MM.1S (cell line): ENCODE measurements at regions not wholly inside any gene's neighbourhood (a gene's known extent, or its start where the extent isn't known, plus 50 kb on each side); places are given as distances from the start of the nearest gene placed in this dataset.

Experiments
- DNase-seq: peaks from one replicate; pipeline ENCODE4 v3.0.0-alpha.2; 2015
- H2AFZ ChIP-seq: fragments of 300-600 bp; sonication (generic); 2 replicates; pipeline ENCODE4 v1.6.0; 2016; ENCODE audit warnings: antibody characterized with exemption, low read length
- H3F3A ChIP-seq: fragments of 300-600 bp; sonication (generic); 2 replicates; pipeline ENCODE4 v1.6.1; 2016; ENCODE audit warnings: mild to moderate bottlenecking, antibody characterized with exemption, low read length, moderate library complexity, mixed read lengths; ENCODE audit not compliant: insufficient read depth
- H3K27ac ChIP-seq: fragments of 300-600 bp; sonication (generic); 2 replicates; pipeline ENCODE4 v1.5.1; 2016; ENCODE audit warnings: mild to moderate bottlenecking, low read length
- H3K27me3 ChIP-seq: fragments of 300-600 bp; sonication (generic); replicated peaks from 2 replicates; pipeline ENCODE4 v1.6.0; 2016; ENCODE audit warnings: low read length; ENCODE audit not compliant: insufficient read depth
- H3K36me3 ChIP-seq: fragments of 300-600 bp; sonication (generic); replicated peaks from 2 replicates; pipeline ENCODE4 v1.6.1; 2016; ENCODE audit warnings: mild to moderate bottlenecking, low read length, mixed read lengths; ENCODE audit not compliant: insufficient read depth
- H3K4me1 ChIP-seq: fragments of 300-600 bp; sonication (generic); 2 replicates; pipeline ENCODE4 v1.6.1; 2016; ENCODE audit warnings: low read length, mixed read lengths
- H3K4me2 ChIP-seq: fragments of 300-600 bp; sonication (generic); 2 replicates; pipeline ENCODE4 v1.6.0; 2016; ENCODE audit warnings: low read depth, low read length
- H3K4me3 ChIP-seq: fragments of 300-600 bp; sonication (generic); 2 replicates; pipeline ENCODE4 v1.5.1; 2016; ENCODE audit warnings: low read length, mixed read lengths
- H3K79me2 ChIP-seq: fragments of 300-600 bp; sonication (generic); 2 replicates; pipeline ENCODE4 v1.6.1; 2016; ENCODE audit warnings: mixed run types, low read length, mixed read lengths
- H3K9ac ChIP-seq: fragments of 300-600 bp; sonication (generic); 2 replicates; pipeline ENCODE4 v1.6.1; 2016; ENCODE audit warnings: low read length, mixed read lengths
- H3K9me2 ChIP-seq: fragments of 300-600 bp; sonication (generic); replicated peaks from 2 replicates; pipeline ENCODE4 v1.6.1; 2016; ENCODE audit warnings: mild to moderate bottlenecking, low read length, mixed read lengths; ENCODE audit not compliant: insufficient read depth
- H3K9me3 ChIP-seq: fragments of 300-600 bp; sonication (generic); replicated peaks from 2 replicates; pipeline ENCODE4 v1.6.1; 2016; ENCODE audit warnings: mild to moderate bottlenecking, low read length, mixed read lengths; ENCODE audit not compliant: insufficient read depth
- H4K20me1 ChIP-seq: fragments of 300-600 bp; sonication (generic); 2 replicates; pipeline ENCODE4 v1.6.1; 2016; ENCODE audit warnings: mild to moderate bottlenecking, low read length, moderate library complexity, mixed read lengths; ENCODE audit not compliant: insufficient read depth
- EZH2 ChIP-seq: fragments of 300-600 bp; sonication (generic); optimal IDR thresholded peaks from 2 replicates; pipeline ENCODE3; 2017; ENCODE audit warnings: low read depth, mild to moderate bottlenecking, antibody characterized with exemption, low read length, mixed read lengths
- EZH2phosphoT487 ChIP-seq: fragments of 300-600 bp; sonication (generic); IDR thresholded peaks from 2 replicates; pipeline ENCODE4 v1.6.1; 2018; ENCODE audit warnings: antibody characterized with exemption, low read length
- TF ChIP-seq, protein P1 (sequence below): fragments of 300-600 bp; sonication (generic); IDR thresholded peaks from 2 replicates; pipeline ENCODE4 v1.5.1; 2016; ENCODE audit warnings: antibody characterized with exemption, low read length, mixed read lengths

DNA sequence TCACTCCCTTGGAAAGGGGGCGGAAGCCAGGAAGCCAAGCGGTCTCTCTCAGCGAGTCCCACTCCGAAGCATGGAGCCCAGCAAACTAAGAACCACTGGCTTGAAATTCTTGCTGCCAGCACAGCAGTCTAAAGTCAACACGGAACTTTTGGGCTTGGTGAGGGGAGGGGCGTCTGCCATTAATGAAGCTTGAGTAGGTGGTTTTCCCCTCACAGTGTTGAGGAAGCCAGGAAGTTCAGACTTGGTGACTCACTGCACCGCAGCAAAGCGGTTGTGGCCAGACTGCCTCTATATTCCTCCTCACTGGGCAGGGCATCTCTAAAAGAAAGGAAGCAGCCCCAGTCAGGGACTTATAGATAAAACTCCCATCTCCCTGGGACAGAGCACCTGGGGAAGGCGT, 665.4 kb upstream of the CBLB start:
- H3F3A ChIP-seq, result no peaks in the 10 kb centered on the region
- H3K4me1 ChIP-seq, result no peaks in the 10 kb centered on the region
- H3K9me3 ChIP-seq, result no peaks in the 10 kb centered on the region
- TF ChIP-seq EZH2 (no peak), EZH2phosphoT487 (no peak)
- TF ChIP-seq, protein P1, sequence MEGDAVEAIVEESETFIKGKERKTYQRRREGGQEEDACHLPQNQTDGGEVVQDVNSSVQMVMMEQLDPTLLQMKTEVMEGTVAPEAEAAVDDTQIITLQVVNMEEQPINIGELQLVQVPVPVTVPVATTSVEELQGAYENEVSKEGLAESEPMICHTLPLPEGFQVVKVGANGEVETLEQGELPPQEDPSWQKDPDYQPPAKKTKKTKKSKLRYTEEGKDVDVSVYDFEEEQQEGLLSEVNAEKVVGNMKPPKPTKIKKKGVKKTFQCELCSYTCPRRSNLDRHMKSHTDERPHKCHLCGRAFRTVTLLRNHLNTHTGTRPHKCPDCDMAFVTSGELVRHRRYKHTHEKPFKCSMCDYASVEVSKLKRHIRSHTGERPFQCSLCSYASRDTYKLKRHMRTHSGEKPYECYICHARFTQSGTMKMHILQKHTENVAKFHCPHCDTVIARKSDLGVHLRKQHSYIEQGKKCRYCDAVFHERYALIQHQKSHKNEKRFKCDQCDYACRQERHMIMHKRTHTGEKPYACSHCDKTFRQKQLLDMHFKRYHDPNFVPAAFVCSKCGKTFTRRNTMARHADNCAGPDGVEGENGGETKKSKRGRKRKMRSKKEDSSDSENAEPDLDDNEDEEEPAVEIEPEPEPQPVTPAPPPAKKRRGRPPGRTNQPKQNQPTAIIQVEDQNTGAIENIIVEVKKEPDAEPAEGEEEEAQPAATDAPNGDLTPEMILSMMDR, result no peak
- H3K9ac ChIP-seq, result no peak overlapping the region
- no peak overlapping the region for H3K27ac ChIP-seq
- H3K4me2 ChIP-seq, result no peak overlapping the region
- no peaks in the 10 kb centered on the region for H3K79me2 ChIP-seq
- H3K4me3 ChIP-seq, result no peak overlapping the region
- DNase-seq, result no peak
- no peaks in the 10 kb centered on the region for H3K9me2 ChIP-seq
- no peaks in the 10 kb centered on the region for H4K20me1 ChIP-seq
- no peaks in the 10 kb centered on the region for H3K27me3 ChIP-seq
- H2AFZ ChIP-seq, result no peak overlapping the region
- no peaks in the 10 kb centered on the region for H3K36me3 ChIP-seq

DNA sequence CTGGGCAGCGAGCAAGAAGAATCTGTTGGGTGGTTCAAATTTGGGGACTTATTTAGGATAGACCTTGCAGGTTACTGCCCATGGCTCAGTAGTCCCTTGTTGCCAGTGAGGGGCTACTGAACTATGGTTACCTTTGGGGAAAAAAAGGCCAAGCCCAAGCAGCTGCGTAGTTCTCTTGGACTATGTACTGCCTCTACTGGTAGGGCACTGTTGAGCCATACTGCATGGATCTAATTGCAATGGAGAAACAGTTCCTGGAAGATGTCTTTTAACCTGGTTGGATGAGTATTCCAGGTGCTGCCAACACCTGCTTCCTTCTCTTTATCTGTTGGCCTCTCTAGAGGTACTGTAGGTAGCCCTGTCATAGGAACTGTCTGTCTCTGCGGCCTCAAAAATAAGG, 671.9 kb upstream of the CBLB start:
- TF ChIP-seq, protein P1, result no peak
- Histone ChIP-seq H3K4me2 (no peak overlapping the region), H3K27ac (no peak overlapping the region), H3K9me2 (no peaks in the 10 kb centered on the region), H3K36me3 (no peaks in the 10 kb centered on the region), H3K9me3 (no peaks in the 10 kb centered on the region), H3K9ac (no peak overlapping the region), H3K27me3 (no peaks in the 10 kb centered on the region), H3K79me2 (no peaks in the 10 kb centered on the region), H3F3A (no peaks in the 10 kb centered on the region), H4K20me1 (no peaks in the 10 kb centered on the region), H3K4me3 (no peak overlapping the region), H3K4me1 (no peaks in the 10 kb centered on the region), H2AFZ (no peak overlapping the region)
- DNase-seq, result no peak

DNA sequence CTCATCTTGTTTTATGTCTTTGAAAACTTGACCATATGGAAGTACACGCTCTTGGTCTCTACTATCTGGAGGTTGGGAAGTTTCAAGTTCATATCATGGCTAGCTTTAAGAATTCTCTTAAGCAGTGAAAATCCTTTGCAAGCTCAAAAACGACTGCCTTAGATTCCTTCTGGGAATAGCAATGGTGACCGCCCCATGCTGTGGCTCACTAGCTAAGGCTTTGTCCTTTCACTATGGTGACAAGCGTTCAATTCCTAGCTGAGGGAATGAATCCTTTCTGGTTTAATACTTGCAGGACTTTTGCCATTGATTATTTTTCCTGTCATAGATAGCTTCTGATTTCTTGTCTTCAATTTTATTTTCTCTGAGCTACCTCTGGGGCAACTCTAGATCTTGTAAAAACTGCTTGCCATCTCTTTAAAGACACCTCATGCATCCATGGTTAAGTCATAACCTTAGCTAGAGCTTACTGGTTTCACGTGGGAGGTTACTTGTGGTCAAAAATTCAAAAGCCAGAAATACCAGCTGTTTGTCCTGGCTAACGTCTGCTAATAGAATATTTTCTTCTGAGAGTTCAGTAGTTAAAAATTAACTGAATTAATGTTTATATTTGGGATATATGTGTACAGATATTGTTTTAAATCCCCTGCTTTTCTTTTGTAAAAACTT, 673.4 kb upstream of the CBLB start:
- Histone ChIP-seq H3K4me3 (no peak overlapping the region), H3K9me2 (no peaks in the 10 kb centered on the region), H3K79me2 (no peaks in the 10 kb centered on the region), H4K20me1 (no peaks in the 10 kb centered on the region), H3K36me3 (no peaks in the 10 kb centered on the region), H3K9ac (no peak overlapping the region), H3K4me1 (no peaks in the 10 kb centered on the region), H3F3A (no peaks in the 10 kb centered on the region), H3K9me3 (no peaks in the 10 kb centered on the region), H2AFZ (no peak overlapping the region), H3K27ac (no peak overlapping the region), H3K4me2 (no peak overlapping the region), H3K27me3 (no peaks in the 10 kb centered on the region)
- no peak for DNase-seq
- no peak for TF ChIP-seq EZH2
- TF ChIP-seq EZH2phosphoT487, result no peak
- TF ChIP-seq, protein P1, result no peak
